Liver (tissue), 3 donors: ENCODE measurements at regions not wholly inside any gene's neighbourhood (a gene's known extent, or its start where the extent isn't known, plus 50 kb on each side); places are given as distances from the start of the nearest gene placed in this dataset.

Experiments
- SP1 ChIP-seq: IDR thresholded peaks from 2 replicates; pipeline ENCODE4 v1.6.1; 2018; ENCODE audit warnings: antibody characterized with exemption, mild to moderate bottlenecking
- TF ChIP-seq, protein P1 (sequence below): fragments of 150-350 bp; IDR thresholded peaks from 2 replicates; pipeline ENCODE4 v1.5.1; 2017; ENCODE audit warnings: improper control_type of control experiment, low read depth, low read length; ENCODE audit not compliant: missing input control
- donor health status: healthy.
- donor health status: healthy.

GRCh38 chr12:74915718-74916117 lies 293.9 kb downstream of the KCNC2 start:
- TF ChIP-seq, protein P1, sequence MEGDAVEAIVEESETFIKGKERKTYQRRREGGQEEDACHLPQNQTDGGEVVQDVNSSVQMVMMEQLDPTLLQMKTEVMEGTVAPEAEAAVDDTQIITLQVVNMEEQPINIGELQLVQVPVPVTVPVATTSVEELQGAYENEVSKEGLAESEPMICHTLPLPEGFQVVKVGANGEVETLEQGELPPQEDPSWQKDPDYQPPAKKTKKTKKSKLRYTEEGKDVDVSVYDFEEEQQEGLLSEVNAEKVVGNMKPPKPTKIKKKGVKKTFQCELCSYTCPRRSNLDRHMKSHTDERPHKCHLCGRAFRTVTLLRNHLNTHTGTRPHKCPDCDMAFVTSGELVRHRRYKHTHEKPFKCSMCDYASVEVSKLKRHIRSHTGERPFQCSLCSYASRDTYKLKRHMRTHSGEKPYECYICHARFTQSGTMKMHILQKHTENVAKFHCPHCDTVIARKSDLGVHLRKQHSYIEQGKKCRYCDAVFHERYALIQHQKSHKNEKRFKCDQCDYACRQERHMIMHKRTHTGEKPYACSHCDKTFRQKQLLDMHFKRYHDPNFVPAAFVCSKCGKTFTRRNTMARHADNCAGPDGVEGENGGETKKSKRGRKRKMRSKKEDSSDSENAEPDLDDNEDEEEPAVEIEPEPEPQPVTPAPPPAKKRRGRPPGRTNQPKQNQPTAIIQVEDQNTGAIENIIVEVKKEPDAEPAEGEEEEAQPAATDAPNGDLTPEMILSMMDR, result no peak
- TF ChIP-seq SP1, result no peak
